HG03469 (cell line): ENCODE measurements at regions not wholly inside any gene's neighbourhood (a gene's known extent, or its start where the extent isn't known, plus 50 kb on each side); places are given as distances from the start of the nearest gene placed in this dataset.

Experiments used
- ATAC-seq: cut with Tn5 transposase; IDR thresholded peaks from one replicate; pipeline ENCODE4 v1.9.1; 2021; ENCODE audit warnings: mild to moderate bottlenecking, moderate library complexity, moderate number of reproducible peaks; ENCODE audit not compliant: unreplicated experiment

DNA sequence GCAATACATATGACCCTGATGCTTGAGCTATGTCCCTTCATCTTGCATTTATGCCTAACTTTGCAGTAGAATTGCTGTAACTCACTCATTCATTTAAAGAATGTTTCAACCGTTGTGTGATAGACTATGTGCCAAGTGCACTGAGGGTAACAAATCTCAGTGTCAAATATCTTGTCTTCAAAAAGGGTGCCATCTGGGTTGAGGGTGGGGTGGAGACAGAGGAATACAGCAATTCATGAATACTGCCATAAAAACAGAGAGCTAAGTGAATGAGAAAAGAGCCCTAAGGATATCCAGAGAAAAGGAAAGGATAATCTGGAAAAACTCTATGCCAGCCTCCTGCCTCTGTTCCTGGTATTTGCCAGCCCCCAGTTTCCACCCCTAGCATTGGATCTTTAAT, 1534.4 kb upstream of the PIK3C3 start:
- no peak for ATAC-seq

GRCh38 chr18:40417501-40417900, 1537.5 kb upstream of the PIK3C3 start:
- ATAC-seq: no peak

DNA sequence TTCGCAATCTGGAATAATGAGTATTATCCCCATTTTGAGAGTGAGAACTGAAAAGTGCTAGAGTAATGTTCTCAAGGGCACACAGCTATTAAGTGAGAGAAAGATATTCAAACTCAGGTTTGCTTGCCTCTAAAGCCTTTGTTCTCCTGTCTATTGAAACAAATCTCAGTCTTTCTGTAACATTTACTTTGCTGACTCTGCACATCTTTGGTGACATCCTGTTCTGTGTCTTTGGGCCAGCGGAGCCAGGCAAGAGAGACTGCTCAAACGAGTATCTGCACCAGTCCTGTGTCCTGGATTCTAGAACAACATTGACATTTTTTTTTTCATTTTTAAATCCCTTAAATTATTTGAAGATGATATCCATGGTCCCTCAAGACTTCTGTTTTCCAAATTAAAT, 1539.2 kb upstream of the PIK3C3 start:
- ATAC-seq: no peak

DNA sequence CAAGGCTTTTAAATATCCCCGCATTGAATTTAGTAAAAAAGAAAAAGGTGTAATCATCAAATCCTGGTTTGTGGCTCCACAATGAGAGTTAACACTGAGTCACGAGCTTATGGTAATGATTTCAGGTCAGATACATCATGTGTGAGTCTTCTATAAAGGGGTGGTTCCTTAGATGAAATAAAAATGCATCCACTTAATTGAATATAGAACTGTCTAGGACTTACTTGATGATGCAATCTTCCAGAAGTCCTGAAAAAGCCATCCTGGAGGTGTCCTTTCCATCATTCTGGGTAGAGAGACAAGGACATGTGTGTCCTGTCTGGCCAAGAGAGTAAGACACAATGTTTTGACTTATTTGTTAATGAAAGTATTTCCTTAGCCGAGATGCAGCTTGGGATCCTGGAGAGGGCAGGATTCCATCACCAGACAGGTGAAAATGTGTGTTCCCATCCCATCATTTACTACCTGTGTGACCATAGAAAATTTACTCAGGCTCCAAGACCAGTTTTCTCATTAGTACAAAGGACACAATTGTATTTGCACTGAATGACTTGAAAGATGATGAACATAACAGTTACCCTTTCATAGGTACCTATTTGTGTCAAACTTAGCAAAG, 1539.8 kb upstream of the PIK3C3 start:
- ATAC-seq: no peak

GRCh38 chr18:40414155-40414754, 1540.8 kb upstream of the PIK3C3 start:
- ATAC-seq: no peak

DNA sequence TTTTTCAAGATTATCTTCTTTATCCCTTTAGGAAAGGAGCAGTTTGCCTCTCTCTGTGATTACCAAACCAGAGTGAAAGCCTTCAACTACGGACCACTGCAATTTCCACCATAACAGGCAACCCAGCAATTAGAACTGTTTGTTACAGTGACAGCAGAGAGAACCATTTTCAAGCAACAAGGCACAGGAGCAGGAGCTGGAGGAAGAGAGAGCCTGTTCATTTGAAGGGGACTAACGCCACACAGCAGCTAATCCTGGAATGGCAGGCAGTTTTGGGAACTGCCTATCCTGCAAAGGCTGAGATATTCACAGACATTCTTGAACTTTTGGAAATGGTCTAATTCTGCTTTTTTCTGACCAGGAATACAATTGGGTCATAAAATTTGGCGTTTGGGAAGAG, 1541.9 kb upstream of the PIK3C3 start:
- no peak for ATAC-seq

DNA sequence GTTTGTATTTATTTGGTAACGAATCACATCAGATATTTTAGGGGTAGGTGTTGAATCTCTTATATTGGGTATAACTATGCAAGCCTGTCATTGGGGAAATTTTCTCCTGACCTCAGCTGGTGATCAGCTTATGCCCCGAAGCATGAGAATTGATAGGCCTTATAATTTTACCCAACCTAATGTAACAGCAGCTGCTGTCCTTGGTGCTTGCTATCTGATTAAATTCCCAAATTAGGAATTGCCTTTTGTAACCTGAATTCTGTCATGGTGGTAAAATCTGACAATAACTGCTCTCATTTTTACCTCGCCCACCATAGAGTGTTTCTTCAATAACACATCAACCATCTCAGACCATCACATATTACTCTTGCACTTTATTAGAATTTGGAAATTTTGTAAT, 1542.6 kb upstream of the PIK3C3 start:
- no peak for ATAC-seq

DNA sequence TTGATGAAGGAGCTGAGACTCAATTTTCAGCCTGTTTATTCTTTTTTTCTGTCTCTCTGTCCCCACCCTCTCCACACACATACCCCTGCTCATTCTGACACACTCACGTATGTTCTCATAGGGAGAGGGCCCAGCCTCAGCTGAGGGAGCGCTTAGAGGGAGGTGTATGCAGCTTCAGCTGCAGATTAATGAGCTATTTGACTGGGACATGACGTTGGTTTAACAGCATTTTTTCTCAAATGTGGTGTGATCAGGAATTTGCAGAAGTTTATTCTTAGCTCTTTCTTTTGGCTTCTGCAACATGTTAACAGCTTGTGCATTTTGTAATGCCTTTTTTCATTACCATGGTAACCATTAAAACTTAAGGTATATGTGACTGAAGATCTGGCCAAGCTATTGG, 1547.1 kb upstream of the PIK3C3 start:
- no peak for ATAC-seq

DNA sequence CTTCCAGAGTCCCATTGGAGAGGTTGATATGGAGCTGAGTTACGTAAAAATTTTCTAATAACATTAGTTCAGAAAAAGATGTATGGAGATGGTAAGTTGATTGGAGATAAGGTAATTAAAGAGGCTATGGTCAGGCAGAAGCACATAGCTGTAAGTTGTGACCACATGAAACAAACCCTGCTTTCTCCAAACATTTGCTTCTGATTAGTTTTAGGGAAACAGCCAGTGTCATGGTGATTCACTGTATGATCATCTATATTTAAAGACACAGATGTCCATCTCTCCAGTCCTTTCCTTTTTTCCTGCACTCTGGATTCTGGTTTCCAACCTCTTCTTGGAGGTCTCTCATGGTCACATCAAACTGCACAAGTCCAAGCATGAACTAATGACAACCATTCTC, 1550.8 kb upstream of the PIK3C3 start:
- no peak for ATAC-seq

DNA sequence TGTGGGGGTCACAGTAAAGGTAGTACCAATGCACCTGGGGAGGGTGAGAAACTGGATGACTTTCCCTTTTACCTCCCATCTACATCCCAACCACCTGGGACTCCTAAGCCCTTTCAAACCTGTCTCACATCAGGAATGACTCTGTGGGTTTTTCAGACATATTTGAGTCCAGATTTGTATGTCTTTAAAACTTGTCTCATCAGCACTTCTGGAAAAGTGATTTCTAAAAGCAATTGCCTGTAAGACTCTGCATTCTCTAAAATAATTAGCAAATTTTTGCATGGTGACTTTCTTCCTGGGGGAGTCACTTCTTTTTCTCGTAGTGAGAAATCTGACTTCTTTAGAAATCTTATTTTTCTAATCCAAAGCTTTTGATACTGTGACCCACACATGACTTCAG, 1553.0 kb upstream of the PIK3C3 start:
- ATAC-seq: no peak

GRCh38 chr18:40388121-40388520, 1566.9 kb upstream of the PIK3C3 start:
- ATAC-seq: no peak

DNA sequence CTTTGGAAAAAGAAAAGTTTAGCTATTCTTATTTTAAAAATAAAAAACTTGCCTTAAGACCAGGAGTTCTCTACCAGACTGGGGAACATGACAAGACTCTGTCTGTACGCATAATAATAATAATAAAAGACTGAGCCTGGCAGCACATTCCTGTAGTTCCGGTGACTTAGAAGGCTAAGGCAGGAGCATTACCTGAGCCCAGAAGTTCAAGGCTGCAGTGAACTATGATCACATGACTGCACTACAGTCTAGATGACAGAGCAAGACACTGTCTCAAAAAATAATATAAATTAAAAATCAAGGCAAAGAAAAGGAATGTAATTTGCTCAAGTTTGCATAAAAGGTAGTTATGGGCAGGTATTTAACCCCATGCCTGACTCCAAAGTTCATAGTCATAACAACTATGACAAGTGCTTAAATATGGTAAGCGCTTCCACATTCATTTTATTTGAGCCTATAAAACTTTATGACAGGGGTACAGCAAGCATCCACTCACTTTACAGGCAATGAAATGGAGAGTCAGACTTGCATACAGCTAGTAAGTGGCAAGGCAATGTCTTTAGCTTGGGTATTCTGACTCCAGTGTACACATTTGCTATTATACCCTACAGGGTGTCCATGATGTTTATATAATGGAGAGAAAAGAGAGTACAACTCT, 1567.8 kb upstream of the PIK3C3 start:
- ATAC-seq: no peak

DNA sequence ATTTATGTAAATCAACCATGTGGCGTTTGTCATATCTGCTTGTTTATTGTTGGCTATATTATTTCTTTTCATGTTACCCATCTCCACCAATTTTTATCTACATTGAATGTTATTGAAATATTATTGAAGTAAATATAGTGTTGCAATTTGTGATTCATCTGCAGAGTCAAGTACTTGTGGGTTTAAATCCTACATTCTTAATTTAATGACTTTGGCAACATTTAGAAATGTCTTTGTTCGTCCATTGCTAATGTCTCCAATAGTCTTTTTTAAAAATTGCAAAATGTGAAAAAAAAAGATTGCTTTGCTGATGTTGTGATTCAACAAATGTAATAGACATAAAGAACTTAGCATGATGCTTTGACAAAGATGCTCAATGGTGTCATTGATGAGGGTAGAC, 1572.8 kb upstream of the PIK3C3 start:
- ATAC-seq: no peak

DNA sequence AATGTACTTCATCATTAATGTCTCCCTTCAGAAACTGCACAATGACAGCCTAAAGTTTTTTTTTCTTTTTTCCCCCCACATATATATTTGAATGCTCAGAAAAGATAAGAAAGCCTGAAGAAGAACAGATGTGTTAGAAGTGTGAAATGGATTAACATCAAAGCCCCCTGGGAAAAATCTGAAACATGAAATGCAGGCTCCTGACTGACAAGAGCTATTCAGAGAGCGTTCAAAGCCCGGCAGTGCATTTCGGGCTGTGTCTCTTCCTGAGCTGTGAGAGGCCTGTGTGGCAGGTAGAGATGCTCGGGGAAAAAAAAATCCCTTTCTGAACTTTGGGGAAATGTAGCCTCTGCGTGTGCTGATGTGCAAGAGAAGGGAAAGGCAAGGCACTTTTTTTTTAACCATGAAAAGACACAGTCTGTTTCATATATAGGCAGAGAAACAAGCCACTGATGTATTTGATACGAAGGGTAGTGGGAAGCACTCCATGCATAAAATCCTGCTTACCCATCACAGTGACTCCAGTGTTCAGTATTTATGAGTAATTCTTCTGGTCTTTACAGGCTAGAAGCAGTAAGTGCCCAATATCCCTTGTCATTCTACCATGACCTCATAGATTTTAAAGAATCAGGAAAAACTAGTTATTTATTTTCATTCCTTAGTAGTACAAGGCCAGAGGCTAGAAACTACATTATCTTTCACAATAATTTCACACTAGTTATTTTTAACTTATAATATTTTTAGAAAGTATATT, 1574.2 kb upstream of the PIK3C3 start:
- ATAC-seq: no peak

DNA sequence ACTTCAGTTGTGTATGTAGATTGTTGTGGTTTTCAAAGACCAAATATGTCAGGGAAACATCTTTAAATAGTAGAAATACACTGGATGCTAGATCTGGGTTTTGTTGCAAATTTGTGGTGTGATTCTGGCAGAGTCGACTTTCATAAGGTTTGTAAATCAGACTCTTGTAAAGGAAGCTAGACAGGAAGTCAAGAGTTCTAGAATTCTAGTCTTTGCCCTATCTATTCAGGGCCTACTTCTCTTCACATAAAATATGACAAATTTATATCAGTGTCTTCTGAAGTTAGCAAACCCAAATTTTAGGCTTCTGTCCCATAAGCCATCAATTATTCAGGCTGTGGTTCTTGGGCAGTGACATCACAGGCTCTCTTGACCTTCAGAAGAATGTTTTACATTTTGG, 1579.2 kb upstream of the PIK3C3 start:
- no peak for ATAC-seq

- ATAC-seq: no peak
These were observed 1583.4 kb upstream of the PIK3C3 start for GRCh38 chr18:40371673-40372072.

- ATAC-seq: no peak
These were observed 1587.5 kb upstream of the PIK3C3 start for GRCh38 chr18:40367576-40367975.

GRCh38 chr18:40366521-40366920, 1588.5 kb upstream of the PIK3C3 start:
- no peak for ATAC-seq

DNA sequence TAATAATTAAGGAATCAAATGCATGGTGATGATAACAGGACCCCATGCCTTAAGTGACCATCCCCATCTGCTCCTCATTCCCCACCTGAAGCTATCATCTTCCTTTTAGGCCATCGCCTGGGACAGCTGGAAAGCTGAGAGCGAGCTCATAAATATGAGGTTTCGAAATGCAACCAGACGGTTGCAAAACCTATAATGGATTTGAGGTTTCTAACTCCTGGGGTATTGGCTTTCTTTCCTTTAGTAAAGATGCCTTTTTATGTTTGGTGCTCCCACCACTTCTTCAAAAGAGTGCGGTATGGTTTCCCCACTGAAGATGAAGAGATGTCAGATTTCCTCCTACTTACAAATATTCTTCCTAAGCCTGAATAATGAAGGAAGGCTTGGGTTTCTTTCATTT, 1589.5 kb upstream of the PIK3C3 start:
- ATAC-seq: no peak

GRCh38 chr18:40360558-40360957, 1594.5 kb upstream of the PIK3C3 start:
- ATAC-seq: no peak

GRCh38 chr18:40357536-40357935, 1597.5 kb upstream of the PIK3C3 start:
- no peak for ATAC-seq

DNA sequence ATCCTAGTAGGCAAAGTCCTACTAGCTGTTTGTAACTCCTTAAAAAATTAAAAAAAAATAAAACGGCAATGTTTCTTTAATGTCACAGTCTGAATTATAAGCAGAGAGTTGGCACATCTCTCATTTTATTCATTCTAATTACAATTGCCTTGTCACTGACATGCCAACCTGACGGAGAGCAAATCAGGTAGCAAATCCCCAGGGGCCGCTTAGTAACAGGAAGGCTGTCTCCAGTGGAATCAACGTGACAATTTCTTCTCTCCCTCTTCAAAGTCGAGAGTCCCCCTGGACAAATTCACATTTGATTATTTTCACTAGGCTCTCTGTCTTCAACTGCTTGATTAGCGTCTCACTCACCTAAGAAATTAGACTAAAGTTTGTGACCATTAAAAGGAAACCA, 1598.9 kb upstream of the PIK3C3 start:
- no peak for ATAC-seq
